Astrocyte of the spinal cord (primary cell): ENCODE measurements at regions not wholly inside any gene's neighbourhood (a gene's known extent, or its start where the extent isn't known, plus 50 kb on each side); places are given as distances from the start of the nearest gene placed in this dataset.

ENCODE experiments used
- DNase-seq: peaks from one replicate; pipeline ENCODE4 v3.0.0; 2011; ENCODE audit warnings: low read depth, low spot score
- H3K4me3 ChIP-seq: 2 replicates; pipeline ENCODE4 v1.5.1; 2011; ENCODE audit warnings: low read depth, mild to moderate bottlenecking, low read length, moderate library complexity
- CTCF ChIP-seq: IDR thresholded peaks from 2 replicates; pipeline ENCODE4 v1.5.1; 2012; ENCODE audit warnings: low read depth, mild to moderate bottlenecking, low read length, inconsistent platforms
- in situ Hi-C: cut with HindIII; loops from 2 replicates; pipeline ENCODE4 v1.10.0; 2017; ENCODE audit warnings: low sequenced_read_pairs

GRCh38 chr1:29521811-29522580 lies 285.7 kb downstream of the PTPRU start:
- TF ChIP-seq CTCF, result no peak
- no peak overlapping the region for H3K4me3 ChIP-seq
- no peak for DNase-seq
- in situ Hi-C loops, result no loop called here

- TF ChIP-seq CTCF, result no peak
- in situ Hi-C loops, result no loop called here
- no peak overlapping the region for H3K4me3 ChIP-seq
- DNase-seq, result no peak
These were observed 285.1 kb downstream of the PTPRU start for GRCh38 chr1:29521438-29521715.

GRCh38 chr1:29520571-29521437 lies 284.5 kb downstream of the PTPRU start:
- DNase-seq, result no peak
- H3K4me3 ChIP-seq, result no peak overlapping the region
- TF ChIP-seq CTCF, result no peak
- in situ Hi-C loops, result no loop called here

- DNase-seq, result peak; percentile 16
- no peak for TF ChIP-seq CTCF
- in situ Hi-C loops, result no loop called here
- no peak overlapping the region for H3K4me3 ChIP-seq
These were observed 283.4 kb downstream of the PTPRU start for GRCh38 chr1:29519788-29520110.

- in situ Hi-C loops, result no loop called here
- TF ChIP-seq CTCF, result no peak
- DNase-seq, result no peak
These were observed 282.9 kb downstream of the PTPRU start for GRCh38 chr1:29519108-29519787.

GRCh38 chr1:29518183-29518835 lies 282.0 kb downstream of the PTPRU start:
- no peak for DNase-seq
- in situ Hi-C loops, result no loop called here
- no peak for TF ChIP-seq CTCF
- H3K4me3 ChIP-seq, result no peak overlapping the region

More at GRCh38 chr1:29519108-29519787, 282.9 kb downstream of the PTPRU start:
- no peak overlapping the region for H3K4me3 ChIP-seq
